Stomach (tissue), 4 donors: ENCODE measurements at regions not wholly inside any gene's neighbourhood (a gene's known extent, or its start where the extent isn't known, plus 50 kb on each side); places are given as distances from the start of the nearest gene placed in this dataset.

Experiments used
- POLR2A ChIP-seq, 4 donors: fragments of 450-650 bp; IDR thresholded peaks; one replicate each; pipeline ENCODE4 v1.6.1; 2016; ENCODE audit warnings: antibody characterized with exemption in 4 of 4, control low read depth in 2 of 4, mild to moderate bottlenecking in 1 of 4, moderate library complexity in 1 of 4
- TF ChIP-seq, protein P1 (sequence below), 7 experiments: fragments of 450-650 bp in 4 of 7; fragments of 200-600 bp in 3 of 7; sonication (generic) in 3 of 7; IDR thresholded peaks; one replicate each; pipeline ENCODE4 v1.5.1; 2016 to 2019; ENCODE audit warnings: antibody characterized with exemption in 7 of 7, control low read depth in 2 of 7, mild to moderate bottlenecking in 1 of 7

DNA sequence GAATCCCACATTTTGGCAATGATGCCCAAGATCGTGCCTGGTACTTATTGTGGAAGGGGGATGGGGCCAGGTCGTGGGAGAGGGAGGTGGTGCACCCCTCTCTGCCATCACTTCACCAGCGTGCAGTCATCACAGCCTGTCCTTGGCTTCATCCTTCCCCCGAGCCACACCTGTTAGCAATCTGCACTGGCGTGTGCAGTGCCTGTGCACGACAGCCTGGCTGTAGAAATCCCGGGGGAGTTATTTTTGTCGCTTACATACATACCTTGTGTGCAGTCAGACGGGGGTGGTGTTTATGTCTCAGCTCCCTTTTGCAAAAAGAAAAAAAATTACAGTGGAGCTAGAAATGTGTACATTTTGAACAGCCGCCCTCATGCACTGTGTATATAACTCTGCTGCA, 216.0 kb downstream of the TLE3 start:
- TF ChIP-seq, protein P1, sequence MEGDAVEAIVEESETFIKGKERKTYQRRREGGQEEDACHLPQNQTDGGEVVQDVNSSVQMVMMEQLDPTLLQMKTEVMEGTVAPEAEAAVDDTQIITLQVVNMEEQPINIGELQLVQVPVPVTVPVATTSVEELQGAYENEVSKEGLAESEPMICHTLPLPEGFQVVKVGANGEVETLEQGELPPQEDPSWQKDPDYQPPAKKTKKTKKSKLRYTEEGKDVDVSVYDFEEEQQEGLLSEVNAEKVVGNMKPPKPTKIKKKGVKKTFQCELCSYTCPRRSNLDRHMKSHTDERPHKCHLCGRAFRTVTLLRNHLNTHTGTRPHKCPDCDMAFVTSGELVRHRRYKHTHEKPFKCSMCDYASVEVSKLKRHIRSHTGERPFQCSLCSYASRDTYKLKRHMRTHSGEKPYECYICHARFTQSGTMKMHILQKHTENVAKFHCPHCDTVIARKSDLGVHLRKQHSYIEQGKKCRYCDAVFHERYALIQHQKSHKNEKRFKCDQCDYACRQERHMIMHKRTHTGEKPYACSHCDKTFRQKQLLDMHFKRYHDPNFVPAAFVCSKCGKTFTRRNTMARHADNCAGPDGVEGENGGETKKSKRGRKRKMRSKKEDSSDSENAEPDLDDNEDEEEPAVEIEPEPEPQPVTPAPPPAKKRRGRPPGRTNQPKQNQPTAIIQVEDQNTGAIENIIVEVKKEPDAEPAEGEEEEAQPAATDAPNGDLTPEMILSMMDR (IDR thresholded peaks at IDR 0.05): no peak
- TF ChIP-seq POLR2A (IDR thresholded peaks at IDR 0.05): no peak
